ENCODE measurements at regions not wholly inside any gene's neighbourhood (a gene's known extent, or its start where the extent isn't known, plus 50 kb on each side); places are given as distances from the start of the nearest gene placed in this dataset.
A peak's percentile ranks its signal among the peaks of the same experiment; 100 is the strongest.
"Not testable (repeated sequence)": the region's sequence is repeated elsewhere in the genome, so short reads cannot be mapped to it uniquely, and the experiment has no call there.

GRCh38 chr6:4725136-4725760, 51.0 kb upstream of the CDYL start:
- DNase-seq: not testable (repeated sequence)

- not testable (repeated sequence) for DNase-seq
These were observed 51.5 kb upstream of the CDYL start for GRCh38 chr6:4724727-4725126.

GRCh38 chr6:4723383-4723782, 52.8 kb upstream of the CDYL start:
- no peak for DNase-seq

GRCh38 chr6:4721368-4721767, 54.8 kb upstream of the CDYL start:
- not testable (repeated sequence) for DNase-seq

- no peak for DNase-seq
These were observed 56.7 kb upstream of the CDYL start for GRCh38 chr6:4719491-4719890.

GRCh38 chr6:4717856-4718255, 58.3 kb upstream of the CDYL start:
- DNase-seq: no peak

- DNase-seq: no peak
These were observed 59.1 kb upstream of the CDYL start for GRCh38 chr6:4717124-4717523.

- no peak for DNase-seq
These were observed 61.2 kb upstream of the CDYL start for GRCh38 chr6:4714961-4715501.

GRCh38 chr6:4712291-4712690, 63.9 kb upstream of the CDYL start:
- DNase-seq: no peak

GRCh38 chr6:4707011-4707410, 69.2 kb upstream of the CDYL start:
- DNase-seq: no peak

- DNase-seq: no peak
These were observed 70.4 kb upstream of the CDYL start for GRCh38 chr6:4705809-4706208.

- no peak for DNase-seq
These were observed 72.8 kb upstream of the CDYL start for GRCh38 chr6:4703382-4703781.

- no peak for DNase-seq
These were observed 77.1 kb upstream of the CDYL start for GRCh38 chr6:4698901-4699659.

GRCh38 chr6:4693173-4693970, 82.8 kb upstream of the CDYL start:
- peak; percentile 26 for DNase-seq

- DNase-seq: no peak
These were observed 83.5 kb upstream of the CDYL start for GRCh38 chr6:4692664-4693063.

GRCh38 chr6:4687989-4688947, 87.9 kb upstream of the CDYL start:
- DNase-seq: no peak

GRCh38 chr6:4687656-4687988, 88.6 kb upstream of the CDYL start:
- DNase-seq: no peak

- no peak for DNase-seq
These were observed 93.6 kb upstream of the CDYL start for GRCh38 chr6:4682431-4683097.

GRCh38 chr6:4678506-4679300, 97.5 kb upstream of the CDYL start:
- DNase-seq: no peak

GRCh38 chr6:4677751-4678065, 98.5 kb upstream of the CDYL start:
- DNase-seq: no peak
